H9 (cell line): ENCODE measurements at regions not wholly inside any gene's neighbourhood (a gene's known extent, or its start where the extent isn't known, plus 50 kb on each side); places are given as distances from the start of the nearest gene placed in this dataset.

Experiments
- DNase-seq: peaks from one replicate; pipeline ENCODE4 v3.0.0-alpha.2; 2017
- H2AFZ ChIP-seq: one replicate; pipeline ENCODE4 v1.6.1; 2013; ENCODE audit warnings: mild to moderate bottlenecking, low read length, control low read depth, moderate library complexity
- H2AK5ac ChIP-seq: 2 replicates; pipeline ENCODE4 v1.6.1; 2013; ENCODE audit warnings: low read length, control low read depth, mixed read lengths; ENCODE audit not compliant: insufficient read length
- H2BK120ac ChIP-seq: one replicate; pipeline ENCODE4 v1.6.1; 2013; ENCODE audit warnings: low read depth, mild to moderate bottlenecking, low read length, control low read depth, inconsistent platforms; ENCODE audit not compliant: poor library complexity, severe bottlenecking
- H2BK12ac ChIP-seq: 2 replicates; pipeline ENCODE4 v1.6.1; 2013; ENCODE audit warnings: low read length, control low read depth, mixed read lengths, low read depth; ENCODE audit not compliant: insufficient read length
- H2BK15ac ChIP-seq: 2 replicates; pipeline ENCODE4 v1.6.1; 2013; ENCODE audit warnings: low read depth, low read length, control low read depth
- H2BK20ac ChIP-seq: one replicate; pipeline ENCODE4 v1.6.1; 2013; ENCODE audit warnings: low read depth, mild to moderate bottlenecking, low read length, control low read depth, inconsistent platforms; ENCODE audit not compliant: poor library complexity, severe bottlenecking
- H2BK5ac ChIP-seq: 2 replicates; pipeline ENCODE4 v1.6.1; 2013; ENCODE audit warnings: low read length, control low read depth, mixed read lengths; ENCODE audit not compliant: insufficient read length
- H3K14ac ChIP-seq: 2 replicates; pipeline ENCODE4 v1.6.1; 2013; ENCODE audit warnings: low read length, control low read depth; ENCODE audit not compliant: insufficient read depth
- H3K18ac ChIP-seq: 2 replicates; pipeline ENCODE4 v1.6.1; 2013; ENCODE audit warnings: low read depth, mild to moderate bottlenecking, mixed read lengths, low read length, control low read depth; ENCODE audit not compliant: insufficient read length
- H3K23ac ChIP-seq: 2 replicates; pipeline ENCODE4 v1.6.1; 2013; ENCODE audit warnings: low read length, control low read depth, mixed read lengths, low read depth; ENCODE audit not compliant: insufficient read length
- H3K23me2 ChIP-seq: 2 replicates; pipeline ENCODE4 v1.6.1; 2013; ENCODE audit warnings: low read depth, mild to moderate bottlenecking, mixed read lengths, low read length, control low read depth; ENCODE audit not compliant: insufficient read length, poor library complexity, severe bottlenecking
- H3K27ac ChIP-seq: 2 replicates; pipeline ENCODE4 v1.5.1; 2013; ENCODE audit warnings: low read length, control low read depth, mixed read lengths, low read depth; ENCODE audit not compliant: insufficient read length
- H3K27me3 ChIP-seq: 2 replicates; pipeline ENCODE4 v1.6.1; 2013; ENCODE audit warnings: low read length, control low read depth, inconsistent platforms; ENCODE audit not compliant: insufficient read depth
- H3K4ac ChIP-seq: 2 replicates; pipeline ENCODE4 v1.6.1; 2013; ENCODE audit warnings: low read depth, mild to moderate bottlenecking, control low read depth, inconsistent platforms, low read length, moderate library complexity
- H3K4me1 ChIP-seq: 2 replicates; pipeline ENCODE4 v1.6.1; 2013; ENCODE audit warnings: low read length, control low read depth, inconsistent platforms; ENCODE audit not compliant: insufficient read depth
- H3K4me2 ChIP-seq: 2 replicates; pipeline ENCODE4 v1.6.1; 2013; ENCODE audit warnings: low read length, control low read depth, mixed read lengths; ENCODE audit not compliant: insufficient read length, insufficient read depth
- H3K56ac ChIP-seq: 2 replicates; pipeline ENCODE4 v1.6.1; 2013; ENCODE audit warnings: low read depth, mild to moderate bottlenecking, mixed read lengths, low read length, control low read depth; ENCODE audit not compliant: insufficient read length
- H3K79me1 ChIP-seq: 2 replicates; pipeline ENCODE4 v1.6.1; 2013; ENCODE audit warnings: low read depth, mild to moderate bottlenecking, moderate library complexity, low read length, control low read depth, inconsistent platforms; ENCODE audit not compliant: insufficient read depth, poor library complexity, severe bottlenecking
- H3K79me2 ChIP-seq: 2 replicates; pipeline ENCODE4 v1.6.1; 2013; ENCODE audit warnings: low read length, control low read depth, inconsistent platforms; ENCODE audit not compliant: insufficient read depth
- H3K9ac ChIP-seq: 2 replicates; pipeline ENCODE4 v1.6.1; 2013; ENCODE audit warnings: low read length, control low read depth, mixed read lengths; ENCODE audit not compliant: insufficient read length; ENCODE audit errors: extremely low read depth
- H3K9me3 ChIP-seq: one replicate; pipeline ENCODE4 v1.6.1; 2013; ENCODE audit warnings: low read depth, low read length, inconsistent platforms; ENCODE audit not compliant: control insufficient read depth
- H3T11ph ChIP-seq: one replicate; pipeline ENCODE4 v1.6.1; 2013; ENCODE audit warnings: mild to moderate bottlenecking, low read length, control low read depth, inconsistent platforms
- H4K20me1 ChIP-seq: one replicate; pipeline ENCODE4 v1.6.1; 2013; ENCODE audit not compliant: control insufficient read depth, insufficient read length, insufficient read depth
- H4K5ac ChIP-seq: 2 replicates; pipeline ENCODE4 v1.6.1; 2013; ENCODE audit warnings: low read depth, mild to moderate bottlenecking, mixed read lengths, low read length, control low read depth; ENCODE audit not compliant: insufficient read length
- H4K8ac ChIP-seq: replicated peaks from 2 replicates; pipeline ENCODE4 v1.6.1; 2013; ENCODE audit warnings: low read length, control low read depth, mixed read lengths, low read depth; ENCODE audit not compliant: insufficient read length
- H4K91ac ChIP-seq: 2 replicates; pipeline ENCODE4 v1.6.1; 2013; ENCODE audit warnings: low read depth, mild to moderate bottlenecking, moderate library complexity, mixed read lengths, low read length, control low read depth; ENCODE audit not compliant: insufficient read length
- H3K27ac Mint-ChIP-seq, 3 experiments: 2 replicates in 2 of 3; 3 replicates in 1 of 3; pipeline ENCODE4 v1.8.0; 2020 to 2021; ENCODE audit warnings: mixed read lengths in 3 of 3, mild to moderate bottlenecking in 1 of 3, moderate library complexity in 1 of 3
- H3K27me3 Mint-ChIP-seq: 2 replicates; pipeline ENCODE4 v1.8.0; 2021; ENCODE audit warnings: low read depth, mild to moderate bottlenecking, moderate library complexity, mixed read lengths
- H3K36me3 Mint-ChIP-seq, 3 experiments: 2 replicates in 2 of 3; 3 replicates in 1 of 3; pipeline ENCODE4 v1.8.0; 2020 to 2021; ENCODE audit warnings: low read depth in 3 of 3, mixed read lengths in 3 of 3; ENCODE audit not compliant: insufficient read depth in 1 of 3
- H3K4me1 Mint-ChIP-seq, 2 experiments: 2 replicates each; pipeline ENCODE4 v1.8.0; 2020; ENCODE audit warnings: mixed read lengths in 2 of 2
- H3K4me3 Mint-ChIP-seq, 2 experiments: 2 replicates in 1 of 2; 3 replicates in 1 of 2; pipeline ENCODE4 v1.8.0; 2020 to 2021; ENCODE audit warnings: mild to moderate bottlenecking in 2 of 2, mixed read lengths in 2 of 2, moderate library complexity in 1 of 2
- H3K9me3 Mint-ChIP-seq, 2 experiments: 2 replicates in 1 of 2; 3 replicates in 1 of 2; pipeline ENCODE4 v1.8.0; 2020; ENCODE audit warnings: mild to moderate bottlenecking in 2 of 2, mixed read lengths in 2 of 2, moderate library complexity in 1 of 2
- CTCF ChIP-seq: fragments of 200-600 bp; sonication (generic); conservative IDR thresholded peaks from 3 replicates; pipeline ENCODE4 v1.8.0; 2021; ENCODE audit warnings: antibody characterized with exemption, mild to moderate bottlenecking
- WGBS: extraction: QIAGEN DNeasy Blood & Tissue Kit; methylation state at CpG from one replicate; pipeline ENCODE4 v1.1.7; 2013; ENCODE audit warnings: missing lambda C conversion rate, low lambda C conversion rate, mixed read lengths; ENCODE audit not compliant: insufficient read length; ENCODE audit errors: extremely low coverage; 5-methylcytosine and 5-hydroxymethylcytosine counted together

GRCh38 chr9:1219284-1219683 is 169.1 kb downstream of the DMRT2 start:
- Histone ChIP-seq H2AFZ (no peak overlapping the region), H2BK15ac (no peak overlapping the region), H3K4me1 (no peaks in the 10 kb centered on the region), H3K14ac (no peak overlapping the region), H3K79me1 (no peaks in the 10 kb centered on the region), H2BK120ac (no peak overlapping the region), H3K56ac (no peak overlapping the region), H3K27me3 (no peaks in the 10 kb centered on the region), H2BK12ac (no peak overlapping the region), H4K5ac (no peak overlapping the region), H2AK5ac (no peak overlapping the region), H4K20me1 (no peaks in the 10 kb centered on the region), H3K79me2 (no peaks in the 10 kb centered on the region), H4K8ac (no peak overlapping the region), H3K9ac (no peak overlapping the region), H3K18ac (no peak overlapping the region), H2BK5ac (no peak overlapping the region), H3K23me2 (no peaks in the 10 kb centered on the region), H3K9me3 (no peaks in the 10 kb centered on the region), H3K4ac (no peak overlapping the region), H3K23ac (no peak overlapping the region), H3K27ac (no peak overlapping the region), H3T11ph (no peak overlapping the region), H2BK20ac (no peak overlapping the region), H4K91ac (no peak overlapping the region), H3K4me2 (no peak overlapping the region)
- no CpG with 5 or more reads among the region's 2 CpGs for WGBS
- no peak overlapping the region for H3K4me3 Mint-ChIP-seq
- H3K36me3 Mint-ChIP-seq = peaks cover 0 to 2% (median 0%) of the 10 kb centered on the region in 3 experiments; a peak in 1 of 7 replicates
- H3K27me3 Mint-ChIP-seq = no peaks in the 10 kb centered on the region; the same call in 1 of the 2 replicates
- no peaks in the 10 kb centered on the region; a peak in 1 of 4 replicates for H3K4me1 Mint-ChIP-seq
- DNase-seq = no peak
- TF ChIP-seq CTCF = no peak
- no peak overlapping the region for H3K27ac Mint-ChIP-seq
- peaks cover 0 to 29% of the 10 kb centered on the region in 2 experiments; a peak in 2 of 5 replicates for H3K9me3 Mint-ChIP-seq
